Tibial nerve (tissue), 4 donors: ENCODE measurements at regions not wholly inside any gene's neighbourhood (a gene's known extent, or its start where the extent isn't known, plus 50 kb on each side); places are given as distances from the start of the nearest gene placed in this dataset.

Experiments used
- CTCF ChIP-seq, 5 experiments: fragments of 200-600 bp in 3 of 5; fragments of 450-650 bp in 2 of 5; sonication (generic) in 3 of 5; IDR thresholded peaks; one replicate each; pipeline ENCODE4 v1.5.1; 2016 to 2019; ENCODE audit warnings: antibody characterized with exemption in 5 of 5, mild to moderate bottlenecking in 3 of 5, moderate library complexity in 2 of 5
- EP300 ChIP-seq, 2 donors: sonication (generic); formaldehyde crosslinking; IDR thresholded peaks; one replicate each; pipeline ENCODE4 v1.6.1; 2017; ENCODE audit warnings: antibody characterized with exemption in 2 of 2, mild to moderate bottlenecking in 1 of 2
- POLR2A ChIP-seq, 2 donors: fragments of 450-650 bp; IDR thresholded peaks; one replicate each; pipeline ENCODE4 v1.6.1; 2017; ENCODE audit warnings: antibody characterized with exemption in 2 of 2, mild to moderate bottlenecking in 2 of 2, moderate library complexity in 2 of 2

DNA sequence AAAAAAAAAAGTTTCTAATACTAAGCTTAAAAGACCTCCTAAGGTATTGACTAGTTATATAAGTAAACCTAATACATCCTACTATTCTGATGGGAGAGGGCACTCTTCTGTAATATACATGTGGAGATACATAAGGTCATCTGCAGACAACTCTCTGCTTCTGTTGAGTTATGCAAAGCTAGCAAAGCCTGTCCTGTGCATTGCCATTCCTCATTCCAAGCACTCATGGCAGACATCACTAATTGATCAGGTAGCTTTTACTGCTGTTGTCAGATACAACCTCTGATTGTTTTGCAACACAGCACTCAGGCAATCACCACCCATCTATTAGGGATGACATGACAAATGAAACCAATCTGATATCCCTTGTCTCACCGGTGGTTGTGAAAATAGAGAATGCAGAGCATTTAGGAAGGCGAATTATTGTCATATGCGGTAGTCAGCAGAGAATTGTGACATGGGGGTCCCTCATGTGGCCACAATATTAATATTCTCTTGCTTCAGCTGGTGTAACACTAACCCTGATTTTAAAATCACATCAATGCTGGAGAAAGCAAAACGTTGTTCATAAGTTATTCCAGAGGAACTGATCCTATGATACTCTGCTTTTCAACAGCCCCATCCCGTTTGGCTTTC, 416.5 kb upstream of the GYPC start:
- no peak for TF ChIP-seq CTCF (IDR thresholded peaks at IDR 0.05)
- TF ChIP-seq POLR2A (IDR thresholded peaks at IDR 0.05): no peak
- no peak for TF ChIP-seq EP300 (IDR thresholded peaks at IDR 0.05)
